SJCRH30 (cell line): ENCODE measurements at regions not wholly inside any gene's neighbourhood (a gene's known extent, or its start where the extent isn't known, plus 50 kb on each side); places are given as distances from the start of the nearest gene placed in this dataset.

Experiments
- DNase-seq, 2 experiments: peaks; one replicate each; pipeline ENCODE4 v3.0.0-alpha.2; 2015 to 2020
- H3K27ac ChIP-seq: fragments of 250-450 bp; sonication (Bioruptor Pico); 2 replicates; pipeline ENCODE4 v1.5.1; 2020; ENCODE audit warnings: mild to moderate bottlenecking, moderate library complexity
- H3K27me3 ChIP-seq: fragments of 250-450 bp; sonication (Bioruptor Pico); 2 replicates; pipeline ENCODE4 v1.5.1; 2020; ENCODE audit warnings: mild to moderate bottlenecking, moderate library complexity
- H3K36me3 ChIP-seq: fragments of 250-450 bp; sonication (Bioruptor Pico); 2 replicates; pipeline ENCODE4 v1.5.1; 2020; ENCODE audit warnings: mild to moderate bottlenecking, moderate library complexity
- H3K4me1 ChIP-seq: fragments of 250-450 bp; sonication (Bioruptor Pico); 2 replicates; pipeline ENCODE4 v1.5.1; 2020; ENCODE audit warnings: mild to moderate bottlenecking, moderate library complexity
- H3K4me3 ChIP-seq: fragments of 250-450 bp; sonication (Bioruptor Pico); 2 replicates; pipeline ENCODE4 v1.5.1; 2020; ENCODE audit warnings: mild to moderate bottlenecking, moderate library complexity
- H3K9me3 ChIP-seq: fragments of 250-450 bp; sonication (Bioruptor Pico); replicated peaks from 2 replicates; pipeline ENCODE4 v1.5.1; 2020; ENCODE audit warnings: mild to moderate bottlenecking, moderate library complexity

DNA sequence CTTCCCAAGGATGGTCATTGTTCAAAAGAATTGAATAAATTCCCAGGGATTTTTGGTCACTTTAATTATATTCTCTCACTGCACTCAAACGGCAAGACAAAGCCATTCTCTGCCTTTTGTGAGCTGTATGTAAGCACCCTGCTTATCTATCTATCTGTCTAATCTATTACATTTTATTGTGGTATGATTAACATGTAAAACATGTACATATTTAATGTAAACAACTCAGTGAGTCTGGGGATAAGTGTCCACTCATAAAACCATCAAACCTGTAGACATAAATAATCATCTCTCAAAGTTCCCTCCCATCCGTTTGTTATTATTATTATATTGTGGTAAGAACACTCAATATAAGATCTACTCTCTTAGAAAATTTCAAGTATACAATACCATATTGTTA lies 167.1 kb downstream of the CAND1 start:
- no peak for DNase-seq
- H3K36me3 ChIP-seq: no peaks in the 10 kb centered on the region
- no peak overlapping the region for H3K27ac ChIP-seq
- H3K9me3 ChIP-seq: no peaks in the 10 kb centered on the region
- no peak overlapping the region for H3K4me3 ChIP-seq
- H3K27me3 ChIP-seq: no peaks in the 10 kb centered on the region
- peaks cover 12% of the 10 kb centered on the region for H3K4me1 ChIP-seq

DNA sequence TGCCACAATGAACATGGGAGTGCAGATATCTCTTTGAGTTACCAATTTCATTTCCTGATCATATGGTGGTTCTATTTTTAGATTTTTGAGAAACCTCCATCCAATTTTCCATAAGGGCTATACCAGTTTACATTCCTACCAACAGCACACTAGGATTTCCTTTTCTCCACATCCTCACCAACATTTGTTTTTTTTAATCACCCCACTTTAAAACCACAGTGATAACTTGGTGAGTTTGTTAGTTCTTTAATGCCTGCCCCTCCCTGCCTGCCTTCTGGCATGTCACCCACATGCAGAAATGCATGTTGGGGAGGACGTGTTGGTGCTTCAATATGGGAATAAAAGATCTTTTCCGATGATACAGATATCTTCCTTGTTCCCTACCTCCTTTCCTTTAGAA lies 167.9 kb downstream of the CAND1 start:
- Histone ChIP-seq H3K9me3 (no peaks in the 10 kb centered on the region), H3K27ac (no peak overlapping the region), H3K4me1 (peaks cover 17% of the 10 kb centered on the region), H3K4me3 (no peak overlapping the region), H3K36me3 (no peaks in the 10 kb centered on the region), H3K27me3 (no peaks in the 10 kb centered on the region)
- peak in 1 of 2 experiments; percentile 17 for DNase-seq

DNA sequence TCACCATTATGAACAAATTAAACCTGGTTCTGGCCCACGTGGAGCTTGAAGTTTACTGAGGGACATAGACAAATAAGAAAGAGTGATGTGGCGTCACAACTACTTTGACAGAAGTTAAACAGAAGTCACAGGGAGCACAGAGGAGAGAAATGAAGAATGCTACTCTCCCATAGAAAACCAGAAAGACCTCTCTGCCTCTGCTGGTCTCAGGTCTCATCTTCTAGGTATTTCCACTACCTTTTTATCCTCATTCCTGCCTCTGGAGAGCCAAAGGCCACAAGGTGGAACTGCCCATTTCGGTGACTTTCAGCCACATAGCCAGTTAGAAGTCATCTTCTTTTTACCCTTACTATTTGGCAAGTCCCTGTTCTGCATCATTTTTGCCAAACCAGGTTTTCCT lies 170.5 kb downstream of the CAND1 start:
- H3K27ac ChIP-seq: no peak overlapping the region

DNA sequence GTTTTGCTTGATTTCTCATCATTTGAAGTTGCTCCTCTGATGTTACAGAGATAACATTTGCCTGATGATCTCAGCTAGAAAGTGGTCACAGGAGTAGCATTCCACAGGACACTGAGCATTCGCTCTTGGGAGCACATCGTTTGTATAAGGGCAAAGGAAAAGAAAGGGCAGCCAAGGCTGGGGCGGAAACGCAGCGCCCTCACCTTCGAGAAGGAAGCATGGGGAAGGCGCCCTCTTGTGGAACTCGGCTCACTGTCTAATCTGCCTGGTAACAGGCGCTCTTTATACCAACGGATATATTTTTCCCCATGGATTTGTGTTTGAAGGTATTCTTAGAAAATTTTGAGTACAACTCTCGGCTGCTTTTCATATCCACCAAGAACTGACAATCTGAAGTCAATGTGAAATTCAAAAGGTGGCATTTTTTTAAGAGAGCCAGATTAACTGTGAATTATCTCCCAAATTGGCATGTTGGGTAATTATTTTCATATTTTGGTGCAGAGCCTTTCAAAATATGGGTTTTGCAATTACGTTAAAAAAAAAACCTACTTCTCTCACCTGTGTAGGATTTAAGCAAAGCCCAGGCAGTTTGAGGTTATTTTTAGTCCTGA lies 172.7 kb downstream of the CAND1 start:
- peaks cover 18% of the 10 kb centered on the region for H3K4me1 ChIP-seq
- peak overlapping the region; percentile 83 for H3K27ac ChIP-seq
- no peaks in the 10 kb centered on the region for H3K36me3 ChIP-seq
- DNase-seq: peak; percentile 91 to 95
- no peaks in the 10 kb centered on the region for H3K9me3 ChIP-seq
- no peaks in the 10 kb centered on the region for H3K27me3 ChIP-seq
- peak overlapping the region; percentile 53 for H3K4me3 ChIP-seq

More for the DNA sequence above, 170.5 kb downstream of the CAND1 start:
- H3K27me3 ChIP-seq: no peaks in the 10 kb centered on the region
- no peaks in the 10 kb centered on the region for H3K36me3 ChIP-seq
- peaks cover 25% of the 10 kb centered on the region for H3K4me1 ChIP-seq
- no peak overlapping the region for H3K4me3 ChIP-seq
- no peaks in the 10 kb centered on the region for H3K9me3 ChIP-seq
- DNase-seq: no peak

DNA sequence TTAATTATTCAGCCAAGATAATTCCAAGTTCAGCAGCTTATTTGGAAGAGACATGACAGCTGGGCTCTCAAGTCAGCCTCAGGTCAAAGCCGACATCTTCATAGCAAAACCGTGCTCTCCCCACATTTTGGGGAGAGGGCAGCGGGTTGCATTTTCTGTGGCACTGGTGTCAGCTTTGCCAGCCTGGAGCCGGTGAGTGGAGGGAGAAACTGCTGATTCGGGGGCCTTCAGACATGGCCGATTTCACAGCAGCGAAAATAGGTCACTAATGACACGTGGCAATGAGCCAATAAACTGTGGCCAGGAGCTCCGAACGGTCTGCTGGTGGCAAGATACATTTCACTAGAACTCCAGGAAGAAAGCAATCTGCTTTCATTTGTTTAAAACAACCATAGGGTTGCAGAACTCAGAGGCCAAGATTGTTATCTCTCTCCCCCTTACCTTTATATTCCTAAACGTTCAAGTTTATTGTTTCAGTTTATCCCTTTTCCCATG lies 173.2 kb downstream of the CAND1 start:
- no peaks in the 10 kb centered on the region for H3K36me3 ChIP-seq
- H3K9me3 ChIP-seq: no peaks in the 10 kb centered on the region
- no peaks in the 10 kb centered on the region for H3K27me3 ChIP-seq
- peak overlapping the region; percentile 53 for H3K4me3 ChIP-seq
- peak; percentile 82 to 91 for DNase-seq
- peak overlapping the region; percentile 83 for H3K27ac ChIP-seq
- peaks cover 13% of the 10 kb centered on the region; the same call in 1 of the 2 replicates for H3K4me1 ChIP-seq

DNA sequence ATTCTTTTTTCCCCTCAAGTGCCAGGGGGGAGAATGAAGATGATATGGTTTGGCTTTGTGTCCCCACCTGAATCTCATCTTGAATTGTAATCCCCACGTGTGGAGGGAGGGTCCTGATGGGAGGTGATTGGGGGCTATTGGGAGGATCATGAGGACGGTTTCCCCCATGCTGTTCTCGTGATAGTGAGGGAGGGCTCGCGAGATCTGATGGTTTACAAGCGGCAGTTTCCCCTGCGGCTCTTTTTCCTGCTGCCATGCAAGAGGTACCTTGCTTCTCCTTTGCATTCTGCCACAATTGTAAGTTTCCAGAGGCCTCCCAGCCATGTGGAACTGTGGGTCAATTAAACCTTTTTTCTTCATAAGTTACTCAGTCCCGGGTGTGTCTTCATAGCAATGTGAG lies 173.7 kb downstream of the CAND1 start:
- Histone ChIP-seq H3K36me3 (no peaks in the 10 kb centered on the region), H3K4me3 (peak overlapping the region; percentile 53), H3K27ac (peak overlapping the region; percentile 83), H3K27me3 (no peaks in the 10 kb centered on the region), H3K4me1 (peaks cover 13% of the 10 kb centered on the region; the same call in 1 of the 2 replicates), H3K9me3 (no peaks in the 10 kb centered on the region)
- DNase-seq: peak; percentile 66 to 73

DNA sequence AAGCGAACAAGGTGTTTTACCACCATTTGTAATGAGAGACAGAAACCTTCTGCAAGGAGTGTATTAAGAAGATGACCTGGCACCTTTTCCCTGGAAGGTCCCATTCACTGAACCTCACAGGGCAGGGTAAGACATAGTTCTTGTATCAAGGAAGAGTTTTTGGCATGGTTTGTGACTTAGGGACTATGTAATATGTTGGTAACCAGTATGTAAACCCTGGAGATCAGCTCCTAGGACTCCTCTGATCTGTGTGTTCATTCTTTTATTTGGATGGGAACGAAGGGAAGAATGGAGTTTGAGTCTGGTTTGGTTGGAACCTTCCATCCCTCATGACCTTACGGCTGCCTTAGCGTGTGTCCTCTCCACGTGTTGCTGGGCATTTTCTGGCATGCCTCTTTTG lies 175.4 kb downstream of the CAND1 start:
- Histone ChIP-seq H3K27me3 (no peaks in the 10 kb centered on the region), H3K36me3 (no peaks in the 10 kb centered on the region), H3K9me3 (no peaks in the 10 kb centered on the region), H3K27ac (no peak overlapping the region), H3K4me1 (peaks cover 13% of the 10 kb centered on the region; the same call in 1 of the 2 replicates), H3K4me3 (no peak overlapping the region)
- no peak for DNase-seq

DNA sequence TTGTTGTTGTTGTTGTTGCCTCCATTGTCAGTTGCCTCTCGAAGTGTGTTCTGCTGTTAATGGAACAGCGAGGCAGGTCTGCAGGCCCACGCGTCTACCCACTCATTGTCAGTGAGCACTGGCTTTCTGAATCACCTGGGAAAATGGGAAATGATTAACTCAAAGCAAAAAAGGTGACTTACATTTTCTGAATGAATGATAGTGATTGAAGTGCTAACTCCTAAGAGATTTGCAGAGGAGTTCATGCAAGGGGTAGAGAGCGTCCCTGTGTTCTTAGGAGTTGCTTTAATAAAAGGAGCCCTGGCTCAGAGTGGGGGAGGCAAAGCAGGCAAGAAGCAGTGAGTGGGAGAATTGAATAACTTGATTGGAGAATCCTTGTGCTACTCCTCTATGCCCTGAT lies 177.6 kb downstream of the CAND1 start:
- no peak for DNase-seq
- peaks cover 9% of the 10 kb centered on the region; the same call in 1 of the 2 replicates for H3K4me1 ChIP-seq

DNA sequence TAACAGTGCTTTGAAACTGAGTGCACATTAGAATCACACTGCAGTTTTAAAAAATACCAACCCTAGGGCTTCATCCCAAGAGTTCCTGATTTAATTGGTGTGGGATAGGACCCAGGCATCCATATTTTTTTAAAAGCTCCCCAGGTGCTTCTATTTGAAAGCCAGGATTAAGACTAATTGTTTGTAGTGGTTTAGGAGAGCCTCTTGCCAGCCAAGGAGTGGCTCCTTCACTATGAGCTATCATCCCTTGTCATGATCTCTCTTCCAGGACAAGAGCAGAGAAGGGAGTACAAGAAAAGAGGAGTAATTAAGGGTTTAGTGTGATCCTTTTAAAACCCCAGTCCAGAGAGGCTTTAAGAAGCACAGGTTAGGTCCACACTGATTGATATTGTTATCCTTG lies 178.0 kb downstream of the CAND1 start:
- no peak overlapping the region for H3K4me3 ChIP-seq
- H3K9me3 ChIP-seq: no peaks in the 10 kb centered on the region
- no peaks in the 10 kb centered on the region for H3K36me3 ChIP-seq
- H3K27me3 ChIP-seq: no peaks in the 10 kb centered on the region
- DNase-seq: no peak
- H3K4me1 ChIP-seq: peaks cover 9% of the 10 kb centered on the region; the same call in 1 of the 2 replicates
- H3K27ac ChIP-seq: no peak overlapping the region

More for the DNA sequence above, 177.6 kb downstream of the CAND1 start:
- H3K4me3 ChIP-seq: no peak overlapping the region
- H3K36me3 ChIP-seq: no peaks in the 10 kb centered on the region
- no peak overlapping the region for H3K27ac ChIP-seq
- no peaks in the 10 kb centered on the region for H3K9me3 ChIP-seq
- no peaks in the 10 kb centered on the region for H3K27me3 ChIP-seq

DNA sequence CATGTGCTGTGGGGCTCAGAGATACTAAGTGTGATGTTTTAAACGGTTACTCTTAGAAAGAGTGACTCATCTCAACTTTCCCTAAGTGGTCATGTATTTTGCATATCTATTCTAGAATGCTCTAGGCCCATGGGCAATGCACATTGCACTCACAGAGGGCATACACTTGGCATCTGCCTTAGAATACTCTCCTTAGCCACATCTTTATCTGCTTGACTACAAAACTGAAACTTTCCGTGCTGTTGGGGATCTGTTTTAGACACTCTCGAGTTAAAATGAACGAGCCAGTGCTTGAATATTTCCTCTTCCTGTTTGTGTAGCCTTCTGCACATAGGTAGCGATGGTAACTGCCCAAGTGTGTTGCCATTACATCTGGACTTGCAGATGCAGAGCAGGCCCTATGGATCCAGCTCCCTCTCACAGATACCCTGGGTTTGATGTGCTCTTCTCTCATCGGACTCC lies 180.5 kb downstream of the CAND1 start:
- no peaks in the 10 kb centered on the region for H3K4me1 ChIP-seq
- no peaks in the 10 kb centered on the region for H3K27me3 ChIP-seq
- H3K9me3 ChIP-seq: no peaks in the 10 kb centered on the region
- H3K36me3 ChIP-seq: no peaks in the 10 kb centered on the region
- no peak overlapping the region for H3K4me3 ChIP-seq
- no peak overlapping the region for H3K27ac ChIP-seq
- no peak for DNase-seq

DNA sequence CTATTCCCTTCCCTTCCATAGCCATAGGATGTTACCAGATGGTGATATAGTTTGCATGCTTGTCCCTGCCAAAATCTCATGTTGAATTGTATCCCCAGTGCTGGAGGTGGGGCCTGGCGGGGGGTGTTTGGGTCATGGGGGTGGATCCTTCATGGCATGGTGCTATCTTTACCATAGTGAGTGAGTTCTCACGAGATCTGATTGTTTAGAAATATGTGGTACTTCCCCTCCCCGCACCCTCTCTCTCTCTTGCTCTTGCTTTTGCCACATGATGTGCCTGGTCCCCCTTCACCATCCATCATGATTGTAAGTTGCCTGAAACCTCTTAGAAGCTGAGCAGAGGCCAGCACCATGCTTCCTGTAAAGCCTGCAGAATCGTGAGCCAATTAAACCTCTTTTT lies 181.3 kb downstream of the CAND1 start:
- no peaks in the 10 kb centered on the region for H3K36me3 ChIP-seq
- no peak for DNase-seq
- H3K9me3 ChIP-seq: no peaks in the 10 kb centered on the region
- no peaks in the 10 kb centered on the region for H3K27me3 ChIP-seq
- peaks cover 2% of the 10 kb centered on the region; the same call in 1 of the 2 replicates for H3K4me1 ChIP-seq
- H3K27ac ChIP-seq: no peak overlapping the region
- no peak overlapping the region for H3K4me3 ChIP-seq

DNA sequence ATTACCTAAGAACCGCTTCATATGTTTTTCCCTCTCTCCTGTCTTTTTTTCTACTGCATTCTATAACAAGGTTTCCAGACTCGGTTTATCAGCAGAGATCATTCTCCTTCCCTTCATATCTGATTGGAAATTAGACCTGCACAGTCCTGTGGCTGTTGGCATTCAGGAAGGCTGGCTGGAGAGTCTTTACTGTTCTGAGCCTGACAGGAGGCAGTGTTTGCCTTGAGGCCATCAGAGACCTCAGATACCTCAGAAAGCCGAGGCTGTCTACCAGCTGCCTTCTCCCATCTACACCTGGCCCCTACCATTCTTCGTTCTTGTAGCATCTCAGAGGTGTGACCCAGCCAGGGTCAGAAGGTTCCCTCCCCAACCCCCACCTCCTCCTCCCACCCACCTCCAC lies 182.0 kb downstream of the CAND1 start:
- no peaks in the 10 kb centered on the region for H3K27me3 ChIP-seq
- H3K27ac ChIP-seq: no peak overlapping the region
- H3K9me3 ChIP-seq: no peaks in the 10 kb centered on the region
- H3K4me1 ChIP-seq: peaks cover 7% of the 10 kb centered on the region
- H3K4me3 ChIP-seq: no peak overlapping the region
- H3K36me3 ChIP-seq: no peaks in the 10 kb centered on the region
- no peak for DNase-seq

DNA sequence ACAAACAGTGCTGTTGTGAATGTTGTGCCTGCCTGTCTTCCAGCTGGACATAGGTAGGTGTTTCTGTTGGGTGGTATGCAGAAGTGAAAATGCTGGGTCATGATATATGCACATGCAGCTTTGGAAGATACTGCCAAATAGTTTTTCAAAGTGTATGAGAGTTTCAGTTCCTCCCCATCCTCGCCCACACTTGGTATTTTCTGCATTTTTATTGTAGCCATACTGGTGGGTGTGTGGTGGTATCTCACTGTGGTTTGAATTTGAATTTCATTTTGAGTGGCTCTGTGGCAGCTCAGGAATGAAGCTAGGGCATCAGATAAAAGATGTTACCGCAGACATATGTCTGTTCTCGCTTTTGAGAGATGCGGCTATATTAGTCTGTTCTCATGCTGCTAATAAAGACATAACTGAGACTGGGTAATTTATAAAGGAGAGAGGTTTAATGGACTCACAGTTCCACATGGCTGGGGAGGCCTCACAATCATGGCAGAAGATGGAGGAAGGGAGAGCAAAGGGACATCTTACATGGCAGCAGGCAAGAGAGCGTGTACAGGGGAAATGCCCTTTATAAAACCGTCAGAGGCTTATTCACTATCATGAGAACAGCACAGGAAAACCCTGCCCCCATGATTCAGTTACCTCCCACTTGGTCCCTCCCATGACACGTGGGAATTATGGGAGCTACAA lies 183.1 kb downstream of the CAND1 start:
- H3K4me3 ChIP-seq: no peak overlapping the region
- no peaks in the 10 kb centered on the region for H3K9me3 ChIP-seq
- no peaks in the 10 kb centered on the region for H3K36me3 ChIP-seq
- no peaks in the 10 kb centered on the region for H3K27me3 ChIP-seq
- DNase-seq: no peak
- no peak overlapping the region for H3K27ac ChIP-seq
- peaks cover 15% of the 10 kb centered on the region for H3K4me1 ChIP-seq

DNA sequence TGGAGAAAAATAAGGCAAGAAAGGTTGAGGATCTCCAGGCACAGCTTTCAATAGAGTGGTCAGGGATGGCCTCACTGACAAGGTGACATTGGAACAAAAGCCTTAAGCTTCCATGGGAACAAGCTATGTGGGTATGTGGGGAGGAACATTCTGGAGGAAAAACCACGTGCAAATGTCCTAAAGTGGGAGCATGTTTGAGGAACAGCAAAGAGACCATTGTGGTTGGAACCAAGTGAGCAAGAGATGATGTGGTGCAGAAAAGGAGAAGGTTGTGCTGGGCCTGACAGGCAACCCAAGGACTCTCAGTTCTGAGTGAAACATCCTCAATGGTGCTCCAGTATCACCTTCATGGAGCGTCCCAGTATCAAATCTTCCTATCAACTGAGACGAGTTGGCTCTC lies 184.0 kb downstream of the CAND1 start:
- no peak for DNase-seq

DNA sequence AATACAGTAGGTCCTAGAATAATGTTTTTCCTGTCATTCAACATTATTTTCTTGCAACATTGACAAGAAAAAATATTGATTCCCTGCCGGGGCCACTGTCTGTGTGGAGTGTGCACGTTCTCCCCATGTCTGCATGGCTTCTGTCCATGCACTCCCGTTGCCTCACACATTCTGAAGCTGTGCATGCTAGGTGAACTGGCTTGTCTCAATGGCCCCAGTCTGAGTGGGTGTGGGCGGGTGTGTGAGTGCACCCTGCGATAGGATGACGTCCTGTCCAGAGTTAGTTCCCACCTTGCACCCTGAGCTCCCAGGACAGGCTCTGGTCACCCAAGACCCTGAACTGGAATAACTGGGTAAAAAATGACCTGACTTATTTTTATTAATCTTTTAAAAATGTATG lies 186.1 kb downstream of the CAND1 start:
- no peak for DNase-seq
- peaks cover 22% of the 10 kb centered on the region for H3K4me1 ChIP-seq
- H3K36me3 ChIP-seq: no peaks in the 10 kb centered on the region
- no peak overlapping the region for H3K27ac ChIP-seq
- H3K27me3 ChIP-seq: no peaks in the 10 kb centered on the region
- no peak overlapping the region for H3K4me3 ChIP-seq
- H3K9me3 ChIP-seq: no peaks in the 10 kb centered on the region

More for the DNA sequence above, 184.0 kb downstream of the CAND1 start:
- Histone ChIP-seq H3K27me3 (no peaks in the 10 kb centered on the region), H3K4me3 (no peak overlapping the region), H3K36me3 (no peaks in the 10 kb centered on the region), H3K9me3 (no peaks in the 10 kb centered on the region), H3K4me1 (peaks cover 22% of the 10 kb centered on the region), H3K27ac (no peak overlapping the region)
